ENCODE measurements at regions not wholly inside any gene's neighbourhood (a gene's known extent, or its start where the extent isn't known, plus 50 kb on each side); places are given as distances from the start of the nearest gene placed in this dataset.

DNA sequence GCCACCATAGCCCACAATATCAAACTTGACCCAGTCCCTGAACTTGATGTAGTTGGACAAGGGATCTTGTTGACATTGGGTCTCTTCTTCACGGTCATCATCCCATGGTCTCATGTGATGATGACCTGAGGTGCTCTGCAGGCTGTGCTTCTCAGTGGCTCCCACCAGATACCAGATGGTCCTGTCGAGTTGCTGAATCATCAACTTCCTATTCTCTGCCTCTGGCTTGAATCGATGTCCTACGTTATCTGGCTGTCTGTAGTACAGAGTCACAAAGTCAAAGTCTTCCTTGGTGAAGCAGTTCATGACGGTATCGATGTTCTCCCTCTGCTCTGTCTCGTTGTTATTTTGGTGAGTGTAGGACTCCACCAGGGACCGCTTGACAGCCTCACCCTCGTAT, 145.7 kb upstream of the ALDH3B2 start:
- TF ChIP-seq CTCF (IDR thresholded peaks at IDR 0.05) (no peak), ZFX (IDR thresholded peaks at IDR 0.05; ENCODE audit: borderline replicate concordance) (no peak)

All from 22Rv1 (cell line).